Upper lobe of left lung (tissue), 4 donors: ENCODE measurements at regions not wholly inside any gene's neighbourhood (a gene's known extent, or its start where the extent isn't known, plus 50 kb on each side); places are given as distances from the start of the nearest gene placed in this dataset.

Experiments used
- EP300 ChIP-seq, 4 donors: sonication (generic); formaldehyde crosslinking; IDR thresholded peaks; one replicate each; pipeline ENCODE4 v1.5.1; 2017; ENCODE audit warnings: antibody characterized with exemption in 4 of 4, control low read depth in 2 of 4
- TF ChIP-seq, protein P1 (sequence below), 6 experiments: fragments of 450-650 bp in 4 of 6; fragments of 200-600 bp in 2 of 6; sonication (generic) in 2 of 6; IDR thresholded peaks; one replicate each; pipeline ENCODE4 v1.5.1; 2016 to 2019; ENCODE audit warnings: antibody characterized with exemption in 6 of 6

DNA sequence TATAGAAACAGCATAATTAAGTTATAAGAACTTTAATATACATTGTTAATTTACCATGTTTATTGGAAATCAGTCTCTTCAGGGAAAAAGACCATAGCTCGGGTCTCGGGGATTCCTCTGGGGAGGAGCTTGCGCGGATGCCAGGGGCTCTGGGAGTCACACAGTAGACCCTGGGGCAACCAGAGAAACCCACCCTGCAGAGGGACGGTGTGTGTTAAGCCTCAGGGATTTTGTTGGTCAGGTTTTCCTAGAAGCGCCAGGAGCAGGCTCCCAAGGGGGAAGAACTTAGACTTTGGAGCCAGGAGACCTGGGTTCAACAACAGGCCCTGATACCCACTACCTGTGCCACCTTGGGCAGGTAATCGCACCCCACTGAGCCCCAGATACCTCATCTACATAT is 297.9 kb downstream of the MED10 start:
- no peak for TF ChIP-seq EP300 (IDR thresholded peaks at IDR 0.05)
- TF ChIP-seq, protein P1, sequence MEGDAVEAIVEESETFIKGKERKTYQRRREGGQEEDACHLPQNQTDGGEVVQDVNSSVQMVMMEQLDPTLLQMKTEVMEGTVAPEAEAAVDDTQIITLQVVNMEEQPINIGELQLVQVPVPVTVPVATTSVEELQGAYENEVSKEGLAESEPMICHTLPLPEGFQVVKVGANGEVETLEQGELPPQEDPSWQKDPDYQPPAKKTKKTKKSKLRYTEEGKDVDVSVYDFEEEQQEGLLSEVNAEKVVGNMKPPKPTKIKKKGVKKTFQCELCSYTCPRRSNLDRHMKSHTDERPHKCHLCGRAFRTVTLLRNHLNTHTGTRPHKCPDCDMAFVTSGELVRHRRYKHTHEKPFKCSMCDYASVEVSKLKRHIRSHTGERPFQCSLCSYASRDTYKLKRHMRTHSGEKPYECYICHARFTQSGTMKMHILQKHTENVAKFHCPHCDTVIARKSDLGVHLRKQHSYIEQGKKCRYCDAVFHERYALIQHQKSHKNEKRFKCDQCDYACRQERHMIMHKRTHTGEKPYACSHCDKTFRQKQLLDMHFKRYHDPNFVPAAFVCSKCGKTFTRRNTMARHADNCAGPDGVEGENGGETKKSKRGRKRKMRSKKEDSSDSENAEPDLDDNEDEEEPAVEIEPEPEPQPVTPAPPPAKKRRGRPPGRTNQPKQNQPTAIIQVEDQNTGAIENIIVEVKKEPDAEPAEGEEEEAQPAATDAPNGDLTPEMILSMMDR (IDR thresholded peaks at IDR 0.05) = no peak
